GM10266 (cell line): ENCODE measurements at regions not wholly inside any gene's neighbourhood (a gene's known extent, or its start where the extent isn't known, plus 50 kb on each side); places are given as distances from the start of the nearest gene placed in this dataset.

Source experiments
- DNase-seq: peaks from one replicate; pipeline ENCODE4 v3.0.0; 2012; ENCODE audit errors: extremely low spot score
- CTCF ChIP-seq: IDR thresholded peaks from 2 replicates; pipeline ENCODE4 v1.5.1; 2012; ENCODE audit warnings: mild to moderate bottlenecking, low read depth; ENCODE audit not compliant: control insufficient read depth, insufficient read depth; ENCODE audit errors: missing control alignments

GRCh38 chr11:114818382-114818781, 140.1 kb downstream of the NXPE2 start:
- no peak for DNase-seq
- no peak for TF ChIP-seq CTCF

GRCh38 chr11:114819028-114819427, 140.7 kb downstream of the NXPE2 start:
- no peak for DNase-seq
- no peak for TF ChIP-seq CTCF

GRCh38 chr11:114820621-114821020, 142.3 kb downstream of the NXPE2 start:
- DNase-seq = no peak
- TF ChIP-seq CTCF = no peak

- no peak for DNase-seq
- TF ChIP-seq CTCF = no peak
Observed at GRCh38 chr11:114821621-114822412, 143.5 kb downstream of the NXPE2 start.

- TF ChIP-seq CTCF = no peak
- DNase-seq = no peak
Observed at GRCh38 chr11:114826910-114827442, 148.6 kb downstream of the NXPE2 start.

GRCh38 chr11:114827736-114828135, 149.4 kb downstream of the NXPE2 start:
- DNase-seq = no peak
- TF ChIP-seq CTCF = no peak

GRCh38 chr11:114832532-114833125, 154.3 kb downstream of the NXPE2 start:
- no peak for DNase-seq
- no peak for TF ChIP-seq CTCF
